ENCODE measurements at regions not wholly inside any gene's neighbourhood (a gene's known extent, or its start where the extent isn't known, plus 50 kb on each side); places are given as distances from the start of the nearest gene placed in this dataset.

DNA sequence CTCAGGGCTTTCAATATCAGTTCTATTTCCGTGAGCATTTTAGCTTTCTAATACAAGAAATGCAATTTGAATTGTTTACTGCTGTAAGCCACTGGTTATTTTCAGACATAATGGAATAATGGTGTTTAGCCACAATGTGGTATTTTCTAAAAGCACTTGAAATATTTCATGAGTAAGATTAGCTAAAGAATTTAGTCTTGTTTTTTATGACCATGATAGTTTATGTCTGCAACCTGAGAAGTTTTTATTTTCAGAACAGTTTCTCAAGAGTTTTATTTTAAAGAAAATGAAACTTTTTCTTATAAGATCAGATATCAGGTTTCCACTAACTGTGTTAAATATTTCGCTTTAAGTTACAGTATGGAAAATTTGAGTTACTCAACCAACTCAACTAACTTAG is 60.2 kb downstream of the SLIT2 start:
- Histone ChIP-seq H3K27me3 (ENCODE audit: control insufficient read depth, insufficient read depth, low read length) (no peaks in the 10 kb centered on the region), H3K36me3 (ENCODE audit: control insufficient read depth, insufficient read depth, low read length) (no peaks in the 10 kb centered on the region), H3K27ac (ENCODE audit: low read length) (no peak overlapping the region), H3K4me1 (ENCODE audit: control insufficient read depth, insufficient read depth, low read length) (no peaks in the 10 kb centered on the region), H3K9me3 (ENCODE audit: control insufficient read depth, insufficient read depth, low read depth, low read length) (no peaks in the 10 kb centered on the region), H3K4me3 (ENCODE audit: low read depth in 2 of 2, low read length in 2 of 2) (no peak overlapping the region)
- DNase-seq (ENCODE audit: low read depth, low spot score) (no peak), ATAC-seq (no peak)
- TF ChIP-seq CTCF (IDR thresholded peaks at IDR 0.05), result no peak
- intact Hi-C loops (cut with micrococcal nuclease; ENCODE audit: unreplicated experiment), result no loop called here
- ChIA-PET CTCF (no interaction called here), POLR2A (no interaction called here)
- in situ Hi-C loops (cut with HindIII; ENCODE audit: low pct_unique_long_range_greater_than_20kb, low sequenced_read_pairs), result no loop called here
- BruUV-seq (replicated peaks), result no TSS peak

DNA sequence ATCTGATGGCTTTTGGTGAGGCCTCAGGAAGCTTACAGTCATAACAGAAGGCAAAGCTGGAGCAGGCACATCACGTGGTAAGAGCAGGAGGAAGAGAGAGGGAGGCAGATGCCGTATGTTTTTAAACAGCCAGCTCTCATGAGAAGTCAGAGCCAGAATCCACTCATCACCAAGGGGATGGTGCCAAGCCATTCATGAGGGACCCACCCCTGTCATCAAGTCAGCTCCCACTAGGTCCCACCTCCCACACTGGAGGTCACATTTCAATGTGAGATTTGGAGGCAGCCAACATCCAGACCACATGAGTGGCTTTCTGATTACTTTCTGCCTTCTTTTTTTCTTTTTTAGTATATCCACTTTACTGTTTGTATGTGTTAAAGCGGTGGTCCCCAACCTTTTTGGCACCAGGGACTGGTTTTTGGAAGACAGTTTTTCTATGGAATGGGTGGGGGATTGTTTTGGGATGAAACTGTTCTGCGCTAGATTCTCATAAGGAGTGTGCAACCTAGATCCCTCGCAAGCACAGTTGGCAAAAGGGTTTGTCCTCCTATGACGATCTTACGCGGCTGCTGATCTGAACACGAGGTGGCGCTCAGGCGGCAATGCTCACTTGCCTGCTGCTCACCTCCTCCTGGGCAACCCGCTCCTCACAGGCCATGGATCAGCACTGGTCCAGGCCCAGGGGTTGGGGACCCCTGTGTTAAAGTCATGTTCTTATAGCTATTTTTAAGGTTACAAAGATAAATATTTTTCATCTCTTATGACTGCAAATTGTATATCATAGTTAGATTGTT is 61.7 kb downstream of the SLIT2 start:
- DNase-seq (ENCODE audit: low read depth, low spot score) (no peak), ATAC-seq (no peak)
- H3K36me3 ChIP-seq (ENCODE audit: control insufficient read depth, insufficient read depth, low read length), result no peaks in the 10 kb centered on the region
- peak; percentile 31 for TF ChIP-seq CTCF (IDR thresholded peaks at IDR 0.05)
- TF ChIP-seq TCF7L2 (IDR thresholded peaks at IDR 0.05; ENCODE audit: low read depth, low read length), result no peak
- BruUV-seq (replicated peaks), result no TSS peak
- ChIA-PET CTCF (no interaction called here), POLR2A (no interaction called here)
- in situ Hi-C loops (cut with HindIII; ENCODE audit: low pct_unique_long_range_greater_than_20kb, low sequenced_read_pairs), result no loop called here
- H3K27ac ChIP-seq (ENCODE audit: low read length), result no peak overlapping the region
- H3K9me3 ChIP-seq (ENCODE audit: control insufficient read depth, insufficient read depth, low read depth, low read length), result no peaks in the 10 kb centered on the region
- H3K4me1 ChIP-seq (ENCODE audit: control insufficient read depth, insufficient read depth, low read length), result no peaks in the 10 kb centered on the region
- H3K27me3 ChIP-seq (ENCODE audit: control insufficient read depth, insufficient read depth, low read length), result no peaks in the 10 kb centered on the region
- intact Hi-C loops (cut with micrococcal nuclease; ENCODE audit: unreplicated experiment), result no loop called here
- no peak overlapping the region for H3K4me3 ChIP-seq (ENCODE audit: low read depth in 2 of 2, low read length in 2 of 2)

GRCh38 chr4:20317424-20317985 is 65.8 kb downstream of the SLIT2 start:
- BruUV-seq (replicated peaks), result no TSS peak
- TF ChIP-seq CTCF (IDR thresholded peaks at IDR 0.05) (no peak), TCF7L2 (IDR thresholded peaks at IDR 0.05; ENCODE audit: low read depth, low read length) (no peak), POLR2AphosphoS5 (IDR thresholded peaks at IDR 0.05; ENCODE audit: low read depth, low read length) (no peak), SIN3A (IDR thresholded peaks at IDR 0.05; ENCODE audit: borderline replicate concordance, insufficient read depth, low read depth, low read length) (no peak), REST (IDR thresholded peaks at IDR 0.05; ENCODE audit: insufficient read depth in 1 of 2, low read depth in 2 of 2, low read length in 1 of 2) (no peak)
- intact Hi-C loops (cut with micrococcal nuclease; ENCODE audit: unreplicated experiment), result no loop called here
- Histone ChIP-seq H3K9me3 (ENCODE audit: control insufficient read depth, insufficient read depth, low read depth, low read length) (no peaks in the 10 kb centered on the region), H3K4me3 (ENCODE audit: low read depth in 2 of 2, low read length in 2 of 2) (no peak overlapping the region), H3K27me3 (ENCODE audit: control insufficient read depth, insufficient read depth, low read length) (no peaks in the 10 kb centered on the region), H3K27ac (ENCODE audit: low read length) (no peak overlapping the region), H3K36me3 (ENCODE audit: control insufficient read depth, insufficient read depth, low read length) (no peaks in the 10 kb centered on the region), H3K4me1 (ENCODE audit: control insufficient read depth, insufficient read depth, low read length) (no peaks in the 10 kb centered on the region)
- no peak for ATAC-seq
- in situ Hi-C loops (cut with HindIII; ENCODE audit: low pct_unique_long_range_greater_than_20kb, low sequenced_read_pairs), result no loop called here
- POLR2A ChIA-PET, result no interaction called here
- CTCF ChIA-PET, result no interaction called here
- DNase-seq (ENCODE audit: low read depth, low spot score), result no peak
